HG03135 (cell line): ENCODE measurements at regions not wholly inside any gene's neighbourhood (a gene's known extent, or its start where the extent isn't known, plus 50 kb on each side); places are given as distances from the start of the nearest gene placed in this dataset.
A peak's percentile ranks its signal among the peaks of the same experiment; 100 is the strongest.
"Not testable (repeated sequence)": the region's sequence is repeated elsewhere in the genome, so short reads cannot be mapped to it uniquely, and the experiment has no call there.

Source experiments
- ATAC-seq: cut with Tn5 transposase; IDR thresholded peaks from one replicate; pipeline ENCODE4 v1.9.1; 2021; ENCODE audit warnings: mild to moderate bottlenecking, moderate library complexity; ENCODE audit not compliant: unreplicated experiment

DNA sequence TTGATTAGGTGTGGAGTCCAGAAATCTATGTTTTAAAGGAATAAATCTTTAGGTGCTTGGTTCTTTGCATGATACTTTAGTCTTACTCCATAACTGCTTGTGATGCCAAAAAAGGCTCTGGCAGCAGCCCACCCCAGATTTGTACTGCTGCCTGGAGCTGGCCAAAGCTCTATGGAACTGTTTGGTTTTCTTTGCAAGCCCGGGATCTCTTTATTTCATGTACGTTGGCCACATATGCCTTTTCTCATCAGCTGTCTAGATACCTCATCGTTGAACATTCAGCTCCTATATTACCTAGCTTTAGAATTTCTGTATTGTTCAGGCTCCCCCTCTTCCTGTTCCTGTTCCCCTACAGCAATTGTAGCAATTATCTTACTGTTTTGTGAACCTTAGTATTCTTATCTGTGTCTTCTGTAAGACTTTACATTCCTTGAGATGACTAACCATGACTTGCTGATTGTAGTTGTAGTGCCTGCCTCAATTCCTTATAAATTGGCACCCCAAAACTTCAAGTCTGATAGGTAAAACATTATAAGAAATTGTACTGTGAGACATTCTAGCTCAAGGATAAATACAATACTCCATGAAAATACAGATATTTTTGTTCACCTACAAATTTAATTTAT lies 199.4 kb upstream of the GPRIN3 start:
- no peak for ATAC-seq

DNA sequence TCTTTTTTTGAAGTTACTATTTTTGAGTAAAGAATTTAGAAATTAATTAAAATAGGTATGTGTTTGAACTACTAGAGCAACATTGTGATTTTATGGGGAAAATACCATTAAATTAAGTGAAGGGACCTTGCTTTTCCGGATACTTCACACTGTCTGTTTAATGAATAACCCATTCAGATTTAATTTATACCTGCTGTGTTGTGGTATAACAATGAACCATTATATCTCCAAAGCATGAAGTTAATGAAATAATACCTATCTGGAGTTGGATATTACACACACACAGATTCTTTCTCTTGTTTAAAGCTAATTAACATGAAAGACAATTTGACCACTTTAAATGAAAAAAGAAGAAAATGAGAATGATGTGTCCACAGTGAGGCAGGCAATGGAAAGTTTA lies 195.0 kb upstream of the GPRIN3 start:
- no peak for ATAC-seq

DNA sequence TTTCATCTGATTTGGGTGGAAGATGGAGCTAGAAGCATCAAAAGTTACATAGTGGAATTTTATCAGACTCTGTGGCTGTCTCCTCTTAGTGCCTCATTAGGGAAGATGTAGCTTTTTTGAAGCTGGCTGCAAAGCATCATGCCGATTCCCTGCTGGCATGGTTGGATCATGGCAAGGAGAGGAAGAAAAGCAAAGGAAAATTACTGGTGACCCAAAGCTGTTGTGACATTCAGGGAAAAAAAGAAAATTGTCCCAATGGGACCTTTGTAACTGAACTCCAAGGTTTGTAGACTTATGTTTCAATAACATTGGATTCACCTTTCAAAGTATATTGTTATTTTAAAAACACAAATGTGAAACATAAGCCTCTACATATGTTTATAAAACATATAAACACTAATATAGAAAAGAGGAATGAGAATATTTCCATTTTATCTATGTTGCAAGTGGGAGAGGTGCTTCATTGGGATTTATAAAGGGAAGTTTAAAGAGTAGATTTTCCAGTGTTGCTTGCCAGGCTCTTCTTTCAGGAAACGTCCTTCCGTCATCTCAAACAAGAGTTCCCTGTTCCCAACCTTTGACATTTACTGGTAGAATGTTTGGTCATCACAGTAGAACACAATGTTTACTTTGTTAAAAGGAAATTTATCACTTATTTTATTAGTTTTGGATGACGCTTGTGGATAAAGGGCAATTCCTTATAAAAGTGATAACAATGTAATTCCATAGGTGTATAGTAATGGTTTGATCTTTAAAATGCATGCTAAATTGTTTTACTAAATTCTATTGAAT lies 190.1 kb upstream of the GPRIN3 start:
- no peak for ATAC-seq

DNA sequence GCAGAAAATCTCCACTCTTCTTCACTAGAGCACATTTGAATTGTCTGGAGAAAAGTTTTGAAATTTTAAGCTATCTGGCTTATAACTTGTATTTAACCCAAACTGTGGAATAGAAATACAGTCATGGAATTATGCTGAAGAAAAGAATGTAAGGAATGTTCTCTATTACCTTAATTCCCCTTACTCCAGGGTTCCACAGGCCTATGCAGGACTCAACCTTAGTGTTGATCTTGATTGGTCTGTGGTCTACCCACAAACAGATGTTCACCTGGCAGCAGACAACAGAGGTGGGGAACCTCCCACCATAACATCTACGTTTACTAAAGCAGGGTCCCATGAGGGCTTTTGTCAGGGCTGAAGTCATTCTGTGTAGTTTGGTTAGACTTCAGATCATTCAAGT lies 189.3 kb upstream of the GPRIN3 start:
- no peak for ATAC-seq

DNA sequence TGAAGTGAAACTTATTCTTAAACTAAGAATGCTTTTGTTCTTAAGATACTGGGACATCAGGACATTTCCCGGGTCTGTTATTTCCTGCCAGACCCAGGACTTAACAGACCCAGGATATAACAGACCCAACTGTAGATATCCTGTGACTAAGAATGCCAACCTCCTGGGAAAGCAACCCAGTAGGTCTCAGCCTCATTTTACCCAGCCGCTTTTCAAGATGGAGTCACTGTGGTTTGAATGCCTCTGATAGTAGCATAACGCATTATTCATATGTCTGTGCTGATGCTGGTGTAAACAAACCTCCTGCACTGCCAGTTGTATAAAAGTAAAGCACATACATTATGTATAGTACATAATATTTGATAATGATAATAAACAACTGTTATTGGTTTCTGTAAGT lies 185.8 kb upstream of the GPRIN3 start:
- ATAC-seq: no peak

DNA sequence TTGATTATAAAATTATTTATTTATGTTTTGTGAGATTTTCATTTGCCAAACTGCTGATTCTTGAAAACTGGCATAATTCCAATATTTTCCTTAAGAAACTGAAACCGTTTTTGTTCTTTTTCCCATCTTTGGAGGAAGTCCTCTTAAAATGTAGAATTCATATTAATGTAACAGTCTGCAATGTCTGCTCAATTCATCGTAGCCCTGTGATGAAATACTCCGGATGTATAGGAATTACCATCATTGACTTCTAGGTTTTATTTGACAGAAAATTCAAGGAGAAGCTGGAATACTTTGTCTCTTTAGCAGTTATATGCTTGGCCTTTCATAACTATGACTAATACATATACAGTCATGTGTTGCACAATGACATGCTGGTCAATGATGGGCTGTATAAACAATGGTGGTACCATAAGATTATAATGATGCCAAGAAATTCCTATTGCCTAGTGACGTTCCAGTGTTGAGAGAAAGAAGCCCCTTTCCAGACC lies 185.0 kb upstream of the GPRIN3 start:
- no peak for ATAC-seq

DNA sequence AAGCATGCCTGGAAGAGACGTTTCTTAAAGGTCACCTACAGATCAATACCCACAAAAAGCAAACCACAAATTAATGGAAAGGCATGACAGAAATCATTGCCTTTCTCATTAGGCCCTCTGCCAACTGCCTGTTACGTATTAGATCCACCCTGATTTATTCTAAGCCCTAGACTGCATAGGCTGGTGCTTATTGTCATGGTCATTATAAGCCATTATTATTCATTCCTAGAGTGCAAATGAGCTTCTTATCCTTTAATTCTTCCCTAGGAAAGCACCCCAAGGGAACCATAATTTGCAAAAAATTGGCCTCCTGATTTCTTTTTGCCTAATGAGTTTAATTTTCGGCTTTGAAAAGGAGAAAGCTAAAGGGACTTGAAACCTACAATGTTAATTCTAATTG lies 184.2 kb upstream of the GPRIN3 start:
- no peak for ATAC-seq

DNA sequence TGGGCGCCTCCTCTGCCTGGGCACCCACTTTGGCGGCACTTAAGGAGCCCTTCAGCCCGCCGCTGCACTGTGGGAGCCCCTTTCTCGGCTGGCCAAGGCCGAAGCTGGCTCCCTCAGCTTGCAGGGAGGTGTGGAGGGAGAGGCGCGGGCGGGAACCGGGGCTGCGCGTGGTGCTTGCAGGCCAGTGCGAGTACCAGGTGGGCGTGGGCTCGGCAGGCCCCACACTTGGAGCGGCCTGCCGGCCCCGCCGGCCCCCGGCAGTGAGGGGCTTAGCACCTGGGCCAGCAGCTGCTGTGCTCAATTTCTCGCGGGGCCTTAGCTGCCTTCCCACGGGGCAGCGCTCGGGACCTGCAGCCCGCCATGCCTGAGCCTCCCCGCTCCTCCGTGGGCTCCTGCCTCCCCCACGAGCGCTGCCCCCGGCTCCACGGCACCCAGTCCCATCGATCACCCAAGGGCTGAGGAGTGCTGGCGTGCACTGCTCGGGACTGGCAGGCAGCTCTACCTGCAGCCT lies 182.4 kb upstream of the GPRIN3 start:
- not testable (repeated sequence) for ATAC-seq

DNA sequence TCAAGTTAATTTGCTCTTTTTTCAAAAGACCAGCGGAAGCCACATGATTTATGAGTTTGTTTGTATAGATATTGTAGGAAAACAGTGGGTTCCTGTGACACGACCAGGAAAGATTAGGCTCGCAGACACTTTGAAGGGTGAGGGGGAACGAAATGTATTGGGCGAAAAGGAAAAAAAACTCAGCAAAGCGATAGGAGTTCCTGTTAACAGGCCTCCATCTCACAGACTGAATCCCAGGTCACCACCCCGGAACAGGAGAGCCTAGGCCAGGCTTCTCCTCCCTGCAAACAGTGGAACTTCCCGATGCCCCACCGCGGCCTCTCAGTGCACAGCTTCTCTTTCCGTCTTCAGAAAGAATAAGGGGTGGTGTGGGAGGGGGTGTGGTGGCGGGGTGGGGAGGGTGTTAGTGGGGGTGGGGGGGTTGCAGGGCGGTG lies 181.8 kb upstream of the GPRIN3 start:
- ATAC-seq: no peak

DNA sequence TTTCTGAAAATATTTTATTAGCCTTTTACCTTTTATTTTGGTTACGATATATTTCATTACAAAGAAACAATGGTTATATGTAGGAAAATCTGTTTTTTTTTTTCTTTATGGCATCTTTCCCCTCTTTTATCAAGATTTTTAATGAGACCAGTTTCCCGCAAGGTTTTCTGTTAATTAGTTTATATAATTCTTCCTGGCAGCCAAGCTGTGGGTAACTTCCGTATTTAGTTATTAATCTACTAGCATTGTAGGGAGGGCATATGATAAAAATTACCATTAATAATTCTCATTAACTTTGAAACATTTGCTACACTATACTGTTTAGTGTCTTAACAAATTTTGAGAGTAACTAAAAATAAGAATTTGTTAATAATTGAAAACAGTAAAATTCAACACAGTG lies 181.1 kb upstream of the GPRIN3 start:
- no peak for ATAC-seq

DNA sequence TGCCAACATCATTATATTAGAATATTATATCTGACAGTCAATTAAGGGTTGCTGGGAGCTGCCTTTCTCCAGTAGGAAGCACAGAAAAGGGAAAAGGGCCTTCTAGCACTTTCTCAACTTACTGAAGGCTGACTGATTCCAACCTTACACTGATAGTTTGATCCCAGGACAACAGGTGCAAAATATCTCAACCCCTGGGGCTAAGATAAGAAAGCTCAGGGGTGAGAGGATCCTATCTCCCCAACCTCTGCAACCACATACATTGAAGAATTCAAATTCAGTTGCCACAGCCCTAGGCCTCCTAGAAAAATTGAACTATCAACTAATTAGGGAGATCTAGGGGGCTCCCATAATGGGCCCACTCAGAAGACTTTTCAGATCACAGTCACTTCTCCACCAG lies 179.1 kb upstream of the GPRIN3 start:
- no peak for ATAC-seq

DNA sequence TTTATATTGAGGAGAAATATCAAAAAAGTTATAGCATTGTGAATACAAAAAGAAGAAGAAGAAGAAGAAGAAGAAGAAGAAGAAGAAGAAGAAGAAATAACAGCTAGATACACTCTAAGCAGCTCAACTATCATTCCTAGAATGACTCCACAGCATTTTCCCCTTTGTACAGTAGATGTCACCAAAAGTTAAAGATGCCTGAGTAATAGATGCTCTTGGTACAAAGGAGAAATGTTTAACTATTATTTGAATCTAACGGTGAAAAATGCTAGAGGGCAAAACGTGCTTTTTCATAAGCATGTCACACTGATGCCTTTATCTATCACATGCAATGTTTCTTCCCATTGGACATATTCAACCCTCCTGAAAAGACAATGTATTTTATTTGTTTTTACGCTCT lies 178.4 kb upstream of the GPRIN3 start:
- ATAC-seq: no peak

DNA sequence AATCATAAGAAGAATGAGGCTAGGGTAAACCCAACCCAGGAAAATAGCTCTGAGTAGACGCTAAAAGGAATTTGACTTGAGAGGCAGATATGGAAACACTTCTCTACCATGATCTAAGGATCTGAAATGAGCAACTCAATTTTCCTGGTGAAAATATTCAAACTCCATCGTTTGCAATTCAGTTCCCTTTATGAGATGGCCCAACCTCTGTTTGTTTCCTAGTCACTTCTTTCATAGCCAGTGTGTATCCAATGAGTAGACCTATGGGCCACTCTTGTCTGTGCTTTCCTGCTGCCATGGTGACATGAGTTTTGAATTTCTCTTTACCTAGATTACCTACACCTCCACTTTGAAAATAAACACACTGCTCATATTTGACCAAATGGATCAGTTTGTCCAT lies 176.2 kb upstream of the GPRIN3 start:
- no peak for ATAC-seq

DNA sequence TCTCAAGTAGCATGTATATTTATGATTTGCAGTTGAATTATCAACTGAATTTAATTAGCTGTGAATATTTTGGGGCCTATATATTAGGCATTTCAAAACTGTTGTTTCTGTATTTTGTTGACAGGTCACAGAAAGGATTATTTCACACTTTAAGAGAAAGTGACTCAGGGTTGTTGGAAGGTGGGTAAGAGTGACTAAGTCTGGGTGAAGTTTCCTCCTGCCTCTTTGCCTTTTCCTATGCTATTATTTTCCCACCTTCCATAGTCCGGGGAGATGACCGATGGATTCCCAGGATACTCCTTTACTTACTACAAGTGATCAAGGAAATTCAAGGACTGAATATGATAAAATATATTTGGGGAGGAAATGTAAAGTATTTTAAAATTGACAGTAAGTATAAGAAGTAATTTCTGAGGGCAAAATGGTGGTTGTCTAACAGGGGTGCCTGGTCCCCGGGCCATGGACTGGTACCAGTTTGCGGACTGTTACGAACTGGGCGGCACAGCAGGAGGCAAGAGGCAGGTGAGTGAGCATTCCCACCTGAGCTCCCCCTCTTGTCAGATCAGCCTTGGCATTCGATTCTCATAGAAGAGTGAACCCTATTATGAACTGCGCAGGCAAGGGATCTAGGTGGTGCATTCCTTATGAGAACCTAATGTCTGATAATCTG lies 175.5 kb upstream of the GPRIN3 start:
- ATAC-seq: no peak

DNA sequence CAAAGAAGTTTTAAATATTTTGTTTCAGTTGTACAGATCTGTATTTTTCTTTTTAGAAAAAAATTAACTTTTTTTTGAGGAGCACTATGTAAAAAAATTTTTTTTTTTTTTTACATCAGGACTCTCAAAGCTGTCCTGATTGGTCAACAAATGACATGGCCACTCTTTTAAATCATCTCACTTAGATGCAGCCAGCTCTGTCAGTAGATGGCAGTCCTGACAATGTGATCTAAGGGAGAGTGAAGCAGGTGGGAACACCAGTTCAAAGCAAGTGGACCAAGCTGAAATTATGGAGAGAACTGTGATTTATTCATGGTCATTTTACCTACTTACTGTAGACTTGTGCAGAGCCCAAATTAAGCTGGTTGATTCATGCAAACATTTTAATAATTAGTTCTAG lies 174.7 kb upstream of the GPRIN3 start:
- peak; percentile 77 for ATAC-seq

DNA sequence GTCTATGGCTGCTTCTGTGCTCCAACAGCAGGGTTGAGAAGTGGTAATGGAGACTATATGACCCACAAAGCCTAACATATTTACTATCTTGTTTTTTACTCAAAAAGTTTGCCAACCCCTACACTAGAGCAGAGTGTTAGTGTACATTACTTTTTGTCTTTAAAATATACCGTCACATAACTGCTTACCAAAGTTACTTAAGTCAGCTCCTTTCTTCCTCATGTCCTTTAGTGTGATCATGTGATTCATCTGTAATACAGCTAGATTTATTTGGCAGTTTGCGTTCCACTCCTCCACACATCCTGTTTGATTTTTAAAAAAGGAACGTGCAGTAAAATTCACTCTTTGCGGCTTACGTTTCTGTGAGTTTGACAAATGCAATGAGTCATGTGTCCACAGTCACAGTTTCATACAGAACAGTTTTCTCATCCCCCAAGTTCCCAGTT lies 162.4 kb upstream of the GPRIN3 start:
- ATAC-seq: peak; percentile 89

DNA sequence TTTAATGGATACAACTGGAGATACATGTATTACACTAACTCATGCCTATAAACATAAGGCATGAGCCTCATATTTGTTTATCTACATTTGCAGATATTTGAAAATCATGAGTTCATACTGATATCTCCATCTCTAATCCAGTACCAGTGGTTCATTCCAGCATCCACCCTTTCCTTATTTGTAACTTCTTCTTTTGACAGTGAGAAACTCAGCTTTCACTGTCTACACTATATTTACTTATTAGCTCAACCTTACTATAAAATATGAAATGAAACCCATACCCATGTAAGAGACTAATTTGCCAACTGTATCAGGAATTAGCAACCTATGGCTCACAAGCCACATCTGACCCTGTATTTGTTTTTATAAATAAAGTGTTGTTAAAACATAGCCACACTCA lies 161.9 kb upstream of the GPRIN3 start:
- no peak for ATAC-seq

DNA sequence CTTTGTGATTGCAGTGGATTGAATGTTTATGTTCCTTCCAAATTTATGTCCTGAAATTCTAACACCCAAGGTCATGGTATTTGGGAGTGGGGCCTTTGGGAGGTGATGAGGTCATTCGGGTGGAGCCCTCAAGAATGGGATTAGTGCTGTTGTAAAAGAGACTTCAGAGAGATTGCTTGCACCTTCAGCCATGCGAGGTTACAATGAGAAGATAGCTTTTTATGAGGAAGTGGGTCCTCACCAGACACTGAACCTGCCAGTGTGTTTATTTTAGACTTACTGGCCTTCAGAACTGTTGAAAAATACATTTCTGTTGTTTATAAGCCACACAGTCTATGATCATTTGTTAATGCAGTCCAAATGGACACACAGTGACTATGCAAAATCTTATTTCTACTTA lies 161.0 kb upstream of the GPRIN3 start:
- no peak for ATAC-seq

DNA sequence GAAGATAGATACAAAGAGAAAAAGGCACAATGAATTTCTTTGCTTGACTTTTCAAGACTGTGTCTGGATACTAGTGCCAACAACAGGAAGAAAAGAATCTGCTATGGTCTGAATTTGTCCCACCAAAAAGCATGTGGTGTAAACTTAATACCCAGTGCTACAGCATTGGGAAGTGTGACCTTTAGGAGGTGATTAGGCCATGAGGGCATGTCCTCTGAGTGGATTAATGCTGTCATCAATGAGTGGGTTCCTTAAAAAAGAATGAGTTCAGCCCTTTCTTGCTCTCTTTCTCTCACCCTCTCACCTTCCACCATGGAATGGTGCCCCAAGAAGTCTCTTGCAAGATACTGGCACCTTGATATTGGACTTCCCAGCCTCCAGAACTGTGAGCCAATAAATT lies 155.7 kb upstream of the GPRIN3 start:
- ATAC-seq: no peak

DNA sequence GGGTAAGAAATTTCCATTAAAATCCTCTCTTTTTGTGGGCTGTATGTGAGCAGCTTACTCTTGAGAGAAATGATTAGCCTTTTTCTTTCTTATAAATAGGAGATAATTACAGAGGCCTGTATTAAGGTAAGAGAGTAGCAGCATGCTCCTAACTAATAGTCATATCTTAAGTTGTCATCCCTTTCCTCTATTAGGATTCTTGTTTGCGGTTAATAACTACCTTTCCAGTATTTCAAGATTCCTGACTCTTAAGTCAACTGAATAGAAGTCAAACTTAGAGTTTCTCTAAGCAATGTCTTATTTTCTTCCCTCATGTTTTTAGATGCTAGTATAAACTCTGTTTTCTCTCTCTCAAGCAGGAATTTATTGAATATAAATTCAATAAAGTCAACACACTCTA lies 139.9 kb upstream of the GPRIN3 start:
- no peak for ATAC-seq

DNA sequence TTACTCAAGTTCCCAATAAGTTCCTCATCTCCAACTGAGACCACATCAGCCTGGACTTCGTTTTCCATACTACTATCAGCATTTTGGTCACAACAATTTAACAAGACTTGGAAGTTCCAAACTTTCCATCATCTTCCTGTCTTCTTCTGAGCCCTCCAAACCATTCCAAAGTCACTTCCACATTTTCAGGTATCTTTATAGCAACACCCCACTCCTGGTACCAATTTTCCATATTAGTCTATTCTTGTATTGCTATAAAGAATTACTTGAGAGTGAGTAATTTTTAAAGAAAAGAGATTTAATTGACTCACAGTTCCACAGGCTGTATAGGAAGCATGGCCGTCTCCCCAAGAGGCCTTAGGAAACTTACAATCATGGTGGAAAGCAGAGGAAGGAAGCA lies 138.6 kb upstream of the GPRIN3 start:
- ATAC-seq: no peak

DNA sequence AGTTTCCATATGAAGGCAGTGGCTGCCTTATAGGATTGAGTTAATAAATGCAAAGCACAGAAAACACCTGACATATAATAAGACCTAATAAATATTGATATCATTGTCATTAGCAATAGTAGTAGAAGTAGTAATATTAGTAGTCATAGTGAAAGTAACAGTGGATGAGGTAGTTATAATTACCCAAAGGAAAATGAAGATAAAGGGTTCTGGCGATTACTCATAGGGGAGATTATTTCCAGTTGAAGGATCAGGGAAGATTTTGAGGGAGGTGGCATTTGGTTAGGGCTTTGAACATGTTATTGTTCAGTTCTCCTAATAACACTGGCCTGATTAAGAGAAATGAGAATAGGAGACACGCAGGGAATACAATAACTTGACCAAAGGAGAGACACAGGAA lies 131.9 kb upstream of the GPRIN3 start:
- no peak for ATAC-seq
